ENCODE measurements at regions not wholly inside any gene's neighbourhood (a gene's known extent, or its start where the extent isn't known, plus 50 kb on each side); places are given as distances from the start of the nearest gene placed in this dataset.
A peak's percentile ranks its signal among the peaks of the same experiment; 100 is the strongest.
"Not testable (repeated sequence)": the region's sequence is repeated elsewhere in the genome, so short reads cannot be mapped to it uniquely, and the experiment has no call there.

GRCh38 chrX:40807384-40807783 is 72.0 kb upstream of the MED14 start:
- DNase-seq (no peak), ATAC-seq (peak in 3 of 8 donors; percentile 38 to 65 (median 42))
- H3K9me3 ChIP-seq = no peaks in the 10 kb centered on the region
- no peaks in the 10 kb centered on the region for H3K36me3 ChIP-seq
- no peak overlapping the region for H3K4me3 ChIP-seq
- H3K27ac ChIP-seq = peak overlapping the region in 3 of 10 donors; percentile 28 to 49 (median 36)
- intact Hi-C loops (cut with DNase I) = loop anchor here in 2 of 10 donors (10.0 kb wide), 2 partner anchors 133 to 143 kb away; no protein-coding TSS in a partner anchor
- no peak for TF ChIP-seq CTCF (IDR thresholded peaks at IDR 0.05)
- peaks cover 0 to 30% (median 0%) of the 10 kb centered on the region in 7 donors for H3K27me3 ChIP-seq
- 46 to 57% methylated on average over 4 of the region's 4 CpGs for WGBS, 2 donors
- H3K4me1 ChIP-seq = peaks cover 0 to 11% (median 0%) of the 10 kb centered on the region in 9 donors

- no peak for TF ChIP-seq CTCF (IDR thresholded peaks at IDR 0.05)
- DNase-seq = no peak
- Histone ChIP-seq H3K36me3 (no peaks in the 10 kb centered on the region), H3K27me3 (peaks cover 0 to 30% (median 0%) of the 10 kb centered on the region in 7 donors), H3K4me1 (peaks cover 0 to 11% (median 0%) of the 10 kb centered on the region in 9 donors), H3K9me3 (no peaks in the 10 kb centered on the region), H3K27ac (no peak overlapping the region), H3K4me3 (no peak overlapping the region)
- 81 to 88% methylated on average over 2 of the region's 2 CpGs for WGBS, 2 donors
- intact Hi-C loops (cut with DNase I) = loop anchor here in 2 of 10 donors (10.0 kb wide), 2 partner anchors 133 to 143 kb away; no protein-coding TSS in a partner anchor
- no peak for ATAC-seq
Measured at GRCh38 chrX:40808203-40808602, 72.9 kb upstream of the MED14 start.

- TF ChIP-seq CTCF (IDR thresholded peaks at IDR 0.05) = no peak
- intact Hi-C loops (cut with DNase I) = loop anchor here in 2 of 10 donors (10.0 kb wide), 2 partner anchors 134 to 144 kb away; no protein-coding TSS in a partner anchor
Measured at GRCh38 chrX:40809210-40809609, 73.9 kb upstream of the MED14 start.

GRCh38 chrX:40815045-40815444 is 79.7 kb upstream of the MED14 start:
- intact Hi-C loops (cut with DNase I); DNase-seq: not testable (repeated sequence)

More at GRCh38 chrX:40809210-40809609, 73.9 kb upstream of the MED14 start:
- Histone ChIP-seq H3K9me3 (peaks cover 0 to 5% (median 0%) of the 10 kb centered on the region in 11 donors), H3K4me1 (peaks cover 0 to 11% (median 0%) of the 10 kb centered on the region in 9 donors), H3K27ac (no peak overlapping the region), H3K36me3 (no peaks in the 10 kb centered on the region), H3K27me3 (peaks cover 0 to 25% (median 0%) of the 10 kb centered on the region in 7 donors), H3K4me3 (no peak overlapping the region)
- DNase-seq (no peak), ATAC-seq (no peak)

GRCh38 chrX:40816906-40817305 is 81.6 kb upstream of the MED14 start:
- H3K36me3 ChIP-seq = no peaks in the 10 kb centered on the region
- no peak overlapping the region for H3K4me3 ChIP-seq
- H3K27me3 ChIP-seq = peaks cover 0 to 47% (median 0%) of the 10 kb centered on the region in 7 donors
- no peaks in the 10 kb centered on the region for H3K4me1 ChIP-seq
- no peak for DNase-seq
- 88 to 91% methylated on average over 6 of the region's 6 CpGs for WGBS, 2 donors
- TF ChIP-seq CTCF (IDR thresholded peaks at IDR 0.05) = no peak
- intact Hi-C loops (cut with DNase I) = no loop called here
- ATAC-seq = no peak
- no peak overlapping the region for H3K27ac ChIP-seq
- H3K9me3 ChIP-seq = peaks cover 0 to 28% (median 0%) of the 10 kb centered on the region in 11 donors

More at GRCh38 chrX:40815045-40815444, 79.7 kb upstream of the MED14 start:
- H3K4me1 ChIP-seq, H3K36me3 ChIP-seq, ATAC-seq, H3K27ac ChIP-seq, H3K4me3 ChIP-seq: not testable (repeated sequence)
- Histone ChIP-seq H3K27me3 (peaks cover 0 to 44% (median 0%) of the 10 kb centered on the region in 7 donors), H3K9me3 (peaks cover 0 to 28% (median 0%) of the 10 kb centered on the region in 11 donors)

Data from heart right ventricle (tissue), 16 donors.